Gastrocnemius medialis (tissue), 4 donors: ENCODE measurements at regions not wholly inside any gene's neighbourhood (a gene's known extent, or its start where the extent isn't known, plus 50 kb on each side); places are given as distances from the start of the nearest gene placed in this dataset.

Experiments
- ATAC-seq, 2 donors: fragments of 150-250 bp; one replicate each; pipeline ENCODE4 v1.9.1; 2016
- DNase-seq, 2 donors: peaks; one replicate each; pipeline ENCODE4 v3.0.0-alpha.2; 2019
- H3K27ac ChIP-seq, 4 donors: fragments of 200-600 bp; sonication (generic); 1 replicate in 1 of 4; 2 replicates in 3 of 4; pipeline ENCODE4 v1.5.1; 2016 to 2018; ENCODE audit warnings: mild to moderate bottlenecking in 2 of 4, moderate library complexity in 1 of 4
- H3K27me3 ChIP-seq, 3 donors: fragments of 200-600 bp; sonication (generic) in 2 of 3; 1 replicate in 1 of 3; 2 replicates in 2 of 3; pipeline versions ENCODE4 v1.5.1 to v1.6.0; 2016 to 2019; ENCODE audit warnings: mild to moderate bottlenecking in 1 of 3, moderate library complexity in 1 of 3
- H3K36me3 ChIP-seq, 2 donors: fragments of 200-600 bp; sonication (generic) in 1 of 2; one replicate each; pipeline ENCODE4 v1.5.1; 2017 to 2018
- H3K4me1 ChIP-seq, 2 donors: fragments of 200-600 bp; sonication (generic) in 1 of 2; one replicate each; pipeline ENCODE4 v1.5.1; 2016 to 2017; ENCODE audit warnings: mild to moderate bottlenecking in 2 of 2
- H3K4me3 ChIP-seq, 4 donors: fragments of 200-600 bp; sonication (generic) in 3 of 4; 1 replicate in 1 of 4; 2 replicates in 3 of 4; pipeline ENCODE4 v1.5.1; 2016 to 2019; ENCODE audit warnings: mild to moderate bottlenecking in 2 of 4
- H3K9me3 ChIP-seq, 3 donors: fragments of 200-600 bp; sonication (generic) in 2 of 3; 1 replicate in 1 of 3; 2 replicates in 2 of 3; pipeline ENCODE4 v1.5.1; 2016 to 2019
- CTCF ChIP-seq, 5 experiments: fragments of 450-650 bp in 3 of 5; fragments of 200-600 bp in 2 of 5; sonication (generic) in 2 of 5; IDR thresholded peaks in 4 of 5; conservative IDR thresholded peaks in 1 of 5; 1 replicate in 4 of 5; 2 replicates in 1 of 5; pipeline ENCODE4 v1.5.1; 2016 to 2019; ENCODE audit warnings: antibody characterized with exemption in 5 of 5, mild to moderate bottlenecking in 3 of 5, moderate library complexity in 3 of 5
- POLR2A ChIP-seq, 2 donors: fragments of 450-650 bp; IDR thresholded peaks; one replicate each; pipeline ENCODE4 v1.6.1; 2017; ENCODE audit warnings: antibody characterized with exemption in 2 of 2, mild to moderate bottlenecking in 2 of 2, moderate library complexity in 2 of 2
- in situ Hi-C, 4 donors: fragments of 200-750 bp; cut with MboI; loops; one replicate each; pipeline versions ENCODE4 v1.15.0 to v1.8.0; 2017; ENCODE audit warnings: low sequenced_read_pairs in 4 of 4
- intact Hi-C: fragments of 100-400 bp; cut with DNase I; formaldehyde crosslinking; loops from one replicate; pipeline ENCODE4 v1.15.1; 2023; ENCODE audit warnings: low total_unique reads

- Histone ChIP-seq H3K27ac (no peak overlapping the region), H3K36me3 (no peaks in the 10 kb centered on the region), H3K4me3 (no peak overlapping the region), H3K9me3 (no peaks in the 10 kb centered on the region), H3K4me1 (peaks cover 8 to 12% of the 10 kb centered on the region in 2 donors), H3K27me3 (no peaks in the 10 kb centered on the region)
- in situ Hi-C loops (no loop called here), intact Hi-C loops (no loop called here)
- DNase-seq, result no peak
- peak; percentile 27 to 45 for ATAC-seq
- TF ChIP-seq CTCF (IDR thresholded peaks at IDR 0.05 in 4 of 5, conservative IDR thresholded peaks at IDR 0.05 in 1 of 5), result no peak
- TF ChIP-seq POLR2A (IDR thresholded peaks at IDR 0.05), result no peak
Observed at GRCh38 chr9:82117026-82117811, 128.6 kb downstream of the SPATA31D1 start.

- no peaks in the 10 kb centered on the region for H3K27me3 ChIP-seq
- no peak overlapping the region for H3K4me3 ChIP-seq
- in situ Hi-C loops, result no loop called here
- intact Hi-C loops, result no loop called here
- H3K4me1 ChIP-seq, result peaks cover 1 to 3% of the 10 kb centered on the region in 2 donors
- DNase-seq, result no peak
- H3K9me3 ChIP-seq, result no peaks in the 10 kb centered on the region
- no peak overlapping the region for H3K27ac ChIP-seq
- no peaks in the 10 kb centered on the region for H3K36me3 ChIP-seq
- TF ChIP-seq POLR2A (IDR thresholded peaks at IDR 0.05) (no peak), CTCF (IDR thresholded peaks at IDR 0.05 in 4 of 5, conservative IDR thresholded peaks at IDR 0.05 in 1 of 5) (no peak)
- no peak for ATAC-seq
Observed at GRCh38 chr9:82122731-82123130, 134.2 kb downstream of the SPATA31D1 start.

GRCh38 chr9:82124090-82124489, 135.5 kb downstream of the SPATA31D1 start:
- in situ Hi-C loops, result no loop called here
- ATAC-seq, result no peak
- TF ChIP-seq POLR2A (IDR thresholded peaks at IDR 0.05) (no peak), CTCF (IDR thresholded peaks at IDR 0.05 in 4 of 5, conservative IDR thresholded peaks at IDR 0.05 in 1 of 5) (no peak)

GRCh38 chr9:82126256-82126655, 137.7 kb downstream of the SPATA31D1 start:
- in situ Hi-C loops, result no loop called here
- no peaks in the 10 kb centered on the region for H3K4me1 ChIP-seq
- H3K27me3 ChIP-seq, result no peaks in the 10 kb centered on the region
- ATAC-seq (no peak), DNase-seq (no peak)
- no peaks in the 10 kb centered on the region for H3K9me3 ChIP-seq
- no peaks in the 10 kb centered on the region for H3K36me3 ChIP-seq
- TF ChIP-seq CTCF (IDR thresholded peaks at IDR 0.05 in 4 of 5, conservative IDR thresholded peaks at IDR 0.05 in 1 of 5) (no peak), POLR2A (IDR thresholded peaks at IDR 0.05) (no peak)
- H3K27ac ChIP-seq, result no peak overlapping the region
- intact Hi-C loops, result no loop called here
- no peak overlapping the region for H3K4me3 ChIP-seq

More at GRCh38 chr9:82124090-82124489, 135.5 kb downstream of the SPATA31D1 start:
- H3K4me3 ChIP-seq, result no peak overlapping the region
- no peaks in the 10 kb centered on the region for H3K27me3 ChIP-seq
- no peaks in the 10 kb centered on the region for H3K9me3 ChIP-seq
- H3K4me1 ChIP-seq, result no peaks in the 10 kb centered on the region
- H3K36me3 ChIP-seq, result no peaks in the 10 kb centered on the region
- intact Hi-C loops, result no loop called here
- no peak overlapping the region for H3K27ac ChIP-seq
- no peak for DNase-seq
